Vagina (tissue), 2 donors: ENCODE measurements at regions not wholly inside any gene's neighbourhood (a gene's known extent, or its start where the extent isn't known, plus 50 kb on each side); places are given as distances from the start of the nearest gene placed in this dataset.

ENCODE experiments used
- DNase-seq, 2 donors: peaks; one replicate each; pipeline ENCODE4 v3.0.0-alpha.2; 2017; ENCODE audit errors: extremely low spot score in 2 of 2
- H3K27ac ChIP-seq: fragments of 200-600 bp; sonication (generic); one replicate; pipeline ENCODE4 v1.5.1; 2019
- H3K27me3 ChIP-seq: fragments of 200-600 bp; sonication (generic); one replicate; pipeline ENCODE4 v1.5.1; 2019
- H3K36me3 ChIP-seq, 2 donors: fragments of 200-600 bp; sonication (generic); one replicate each; pipeline ENCODE4 v1.5.1; 2017 to 2019
- H3K4me1 ChIP-seq: fragments of 200-600 bp; sonication (generic); one replicate; pipeline ENCODE4 v1.5.1; 2019
- H3K4me3 ChIP-seq, 2 donors: fragments of 200-600 bp; sonication (generic); 1 replicate in 1 of 2; 2 replicates in 1 of 2; pipeline ENCODE4 v1.5.1; 2016 to 2019
- H3K9me3 ChIP-seq: fragments of 200-600 bp; sonication (generic); one replicate; pipeline ENCODE4 v1.5.1; 2019
- POLR2A ChIP-seq, 2 donors: fragments of 450-650 bp; IDR thresholded peaks; one replicate each; pipeline ENCODE4 v1.6.1; 2017; ENCODE audit warnings: antibody characterized with exemption in 2 of 2, mild to moderate bottlenecking in 2 of 2, moderate library complexity in 2 of 2
- POLR2AphosphoS5 ChIP-seq, 2 donors: sonication (generic); formaldehyde crosslinking; IDR thresholded peaks; one replicate each; pipeline ENCODE4 v1.9.0; 2017; ENCODE audit warnings: antibody characterized with exemption in 2 of 2, mild to moderate bottlenecking in 2 of 2, low read depth in 1 of 2; ENCODE audit not compliant: insufficient read depth in 1 of 2
- intact Hi-C: fragments of 100-400 bp; cut with DNase I; formaldehyde crosslinking; loops from one replicate; pipeline ENCODE4 v1.15.1; 2023
- TF ChIP-seq, protein P1 (sequence below), 3 experiments: fragments of 450-650 bp in 2 of 3; fragments of 200-600 bp in 1 of 3; sonication (generic) in 1 of 3; IDR thresholded peaks; one replicate each; pipeline ENCODE4 v1.5.1; 2017 to 2019; ENCODE audit warnings: antibody characterized with exemption in 3 of 3, mild to moderate bottlenecking in 2 of 3, moderate library complexity in 2 of 3

DNA sequence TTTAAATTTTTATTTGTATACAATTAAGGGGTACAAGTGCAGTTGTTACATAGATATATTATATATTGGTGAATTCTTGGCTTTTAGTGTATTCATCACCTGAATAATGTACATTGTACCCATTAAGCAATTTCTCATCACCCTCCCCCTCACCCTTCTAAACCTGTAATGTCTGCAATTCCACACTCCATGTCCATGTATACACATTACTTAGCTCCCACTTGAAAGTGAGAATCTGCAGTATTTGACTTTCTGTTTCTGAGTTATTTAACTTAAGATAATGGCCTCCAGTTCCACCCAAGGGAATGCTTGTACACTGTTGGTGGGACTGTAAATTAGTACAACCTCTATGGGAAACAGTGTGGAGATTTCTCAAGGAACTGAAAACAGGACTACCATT lies 383.2 kb upstream of the KCNMB2 start:
- Histone ChIP-seq H3K27ac (no peak overlapping the region), H3K36me3 (no peaks in the 10 kb centered on the region), H3K27me3 (no peaks in the 10 kb centered on the region), H3K4me1 (no peaks in the 10 kb centered on the region), H3K9me3 (no peaks in the 10 kb centered on the region), H3K4me3 (no peak overlapping the region)
- DNase-seq = no peak
- intact Hi-C loops = no loop called here
- no peak for TF ChIP-seq POLR2AphosphoS5 (IDR thresholded peaks at IDR 0.05; ENCODE audit: insufficient read depth in 1 of 2, low read depth in 1 of 2)
- no peak for TF ChIP-seq POLR2A (IDR thresholded peaks at IDR 0.05)
- TF ChIP-seq, protein P1, sequence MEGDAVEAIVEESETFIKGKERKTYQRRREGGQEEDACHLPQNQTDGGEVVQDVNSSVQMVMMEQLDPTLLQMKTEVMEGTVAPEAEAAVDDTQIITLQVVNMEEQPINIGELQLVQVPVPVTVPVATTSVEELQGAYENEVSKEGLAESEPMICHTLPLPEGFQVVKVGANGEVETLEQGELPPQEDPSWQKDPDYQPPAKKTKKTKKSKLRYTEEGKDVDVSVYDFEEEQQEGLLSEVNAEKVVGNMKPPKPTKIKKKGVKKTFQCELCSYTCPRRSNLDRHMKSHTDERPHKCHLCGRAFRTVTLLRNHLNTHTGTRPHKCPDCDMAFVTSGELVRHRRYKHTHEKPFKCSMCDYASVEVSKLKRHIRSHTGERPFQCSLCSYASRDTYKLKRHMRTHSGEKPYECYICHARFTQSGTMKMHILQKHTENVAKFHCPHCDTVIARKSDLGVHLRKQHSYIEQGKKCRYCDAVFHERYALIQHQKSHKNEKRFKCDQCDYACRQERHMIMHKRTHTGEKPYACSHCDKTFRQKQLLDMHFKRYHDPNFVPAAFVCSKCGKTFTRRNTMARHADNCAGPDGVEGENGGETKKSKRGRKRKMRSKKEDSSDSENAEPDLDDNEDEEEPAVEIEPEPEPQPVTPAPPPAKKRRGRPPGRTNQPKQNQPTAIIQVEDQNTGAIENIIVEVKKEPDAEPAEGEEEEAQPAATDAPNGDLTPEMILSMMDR (IDR thresholded peaks at IDR 0.05) = no peak

DNA sequence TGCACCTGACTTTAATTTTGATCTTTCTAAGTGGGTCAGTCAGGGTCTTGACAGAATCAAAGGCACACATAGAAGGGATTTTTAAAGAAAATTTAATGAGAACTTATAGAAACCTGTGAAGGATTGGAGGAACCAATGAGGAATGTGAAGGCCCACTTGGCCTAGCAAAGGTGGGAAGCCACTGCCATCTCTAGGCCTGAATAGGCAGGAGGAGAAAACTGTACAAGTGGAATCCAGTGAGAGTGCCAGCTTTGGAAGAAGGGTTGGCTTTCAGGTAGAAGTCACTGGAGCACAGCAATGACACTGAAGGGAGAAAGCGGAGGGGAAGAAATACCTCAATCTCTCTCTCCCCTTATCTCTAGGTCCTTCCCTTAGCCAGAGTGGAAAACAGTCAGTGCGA lies 380.7 kb upstream of the KCNMB2 start:
- H3K9me3 ChIP-seq = no peaks in the 10 kb centered on the region
- H3K36me3 ChIP-seq = no peaks in the 10 kb centered on the region
- no peak for TF ChIP-seq POLR2AphosphoS5 (IDR thresholded peaks at IDR 0.05; ENCODE audit: insufficient read depth in 1 of 2, low read depth in 1 of 2)
- no peak for TF ChIP-seq POLR2A (IDR thresholded peaks at IDR 0.05)
- TF ChIP-seq, protein P1 (IDR thresholded peaks at IDR 0.05) = no peak
- H3K4me3 ChIP-seq = no peak overlapping the region
- no peaks in the 10 kb centered on the region for H3K4me1 ChIP-seq
- H3K27me3 ChIP-seq = no peaks in the 10 kb centered on the region
- intact Hi-C loops = no loop called here
- no peak overlapping the region for H3K27ac ChIP-seq
- DNase-seq = no peak

DNA sequence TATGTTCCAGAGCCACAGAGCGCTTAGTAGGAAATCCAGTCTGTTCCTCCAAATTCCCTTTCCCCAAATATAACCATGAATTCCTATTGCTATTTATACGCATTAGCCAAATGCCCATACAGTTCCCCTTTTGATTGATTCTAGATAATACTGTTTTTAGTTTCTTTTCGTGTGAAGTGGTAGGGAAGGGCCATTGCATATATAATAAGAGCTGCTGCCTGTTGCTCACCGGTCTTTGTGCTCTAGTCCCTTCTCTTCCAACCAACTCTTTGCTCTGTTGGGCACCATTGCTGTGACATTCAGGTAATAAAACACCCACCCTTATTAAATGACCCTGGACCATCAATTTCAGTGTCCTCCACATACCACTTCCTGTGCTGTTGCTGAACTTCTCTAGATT lies 379.9 kb upstream of the KCNMB2 start:
- H3K27ac ChIP-seq = no peak overlapping the region
- H3K4me3 ChIP-seq = no peak overlapping the region
- no peaks in the 10 kb centered on the region for H3K36me3 ChIP-seq
- no peaks in the 10 kb centered on the region for H3K9me3 ChIP-seq
- DNase-seq = no peak
- H3K27me3 ChIP-seq = no peaks in the 10 kb centered on the region
- TF ChIP-seq, protein P1 (IDR thresholded peaks at IDR 0.05) = no peak
- TF ChIP-seq POLR2AphosphoS5 (IDR thresholded peaks at IDR 0.05; ENCODE audit: insufficient read depth in 1 of 2, low read depth in 1 of 2) (no peak), POLR2A (IDR thresholded peaks at IDR 0.05) (no peak)
- intact Hi-C loops = no loop called here
- H3K4me1 ChIP-seq = no peaks in the 10 kb centered on the region

DNA sequence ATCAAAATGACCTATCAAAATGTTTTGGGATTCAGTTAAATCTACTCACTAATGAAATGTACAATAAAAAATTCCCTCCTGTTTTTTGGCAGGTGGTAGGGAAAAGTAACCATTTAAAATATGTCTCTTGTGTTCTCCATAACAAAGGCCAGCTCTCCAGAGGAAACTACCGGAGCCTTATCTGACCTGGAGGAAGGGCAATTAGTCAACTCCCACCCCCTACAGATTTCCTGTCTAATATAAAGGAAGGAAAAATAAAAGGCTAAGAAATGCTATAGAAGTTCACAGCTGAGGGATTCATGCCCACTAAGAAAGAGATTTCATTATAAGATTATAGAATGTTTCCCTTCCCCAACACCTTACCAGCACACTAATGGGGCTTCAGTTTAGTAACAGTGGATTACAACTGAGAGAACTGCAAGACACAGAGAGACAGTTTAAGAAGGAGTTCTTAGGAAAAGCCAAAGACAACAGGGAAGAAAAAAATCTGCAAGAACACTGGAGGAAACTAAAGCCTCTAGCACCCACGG lies 376.5 kb upstream of the KCNMB2 start:
- TF ChIP-seq, protein P1 (IDR thresholded peaks at IDR 0.05) = no peak
- intact Hi-C loops = no loop called here

DNA sequence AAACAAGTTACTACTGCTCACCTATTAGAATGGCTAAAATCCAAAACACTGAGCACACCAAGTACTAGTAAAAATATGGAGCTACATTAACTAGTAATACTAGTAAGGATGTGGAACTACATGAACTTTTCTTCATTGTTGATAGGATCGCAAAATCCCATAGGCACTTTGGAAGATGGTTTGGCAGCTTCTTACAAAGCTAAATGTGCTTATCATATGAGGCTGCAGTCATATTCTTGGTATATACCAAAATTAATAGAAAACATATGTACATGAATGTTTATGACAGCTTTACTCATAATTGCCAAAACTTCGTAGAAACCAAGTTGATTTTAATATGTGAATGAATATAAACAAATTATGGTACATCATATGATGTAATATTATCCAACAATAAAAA lies 366.8 kb upstream of the KCNMB2 start:
- TF ChIP-seq POLR2AphosphoS5 (IDR thresholded peaks at IDR 0.05; ENCODE audit: insufficient read depth in 1 of 2, low read depth in 1 of 2) = no peak
- no peak for TF ChIP-seq POLR2A (IDR thresholded peaks at IDR 0.05)
- TF ChIP-seq, protein P1 (IDR thresholded peaks at IDR 0.05) = no peak
- Histone ChIP-seq H3K9me3 (no peaks in the 10 kb centered on the region), H3K27me3 (no peaks in the 10 kb centered on the region), H3K4me1 (no peaks in the 10 kb centered on the region), H3K4me3 (no peak overlapping the region), H3K27ac (no peak overlapping the region), H3K36me3 (no peaks in the 10 kb centered on the region)
- intact Hi-C loops = no loop called here
- no peak for DNase-seq

More for the DNA sequence above, 376.5 kb upstream of the KCNMB2 start:
- no peaks in the 10 kb centered on the region for H3K9me3 ChIP-seq
- no peak overlapping the region for H3K27ac ChIP-seq
- no peaks in the 10 kb centered on the region for H3K36me3 ChIP-seq
- no peak overlapping the region for H3K4me3 ChIP-seq
- H3K4me1 ChIP-seq = no peaks in the 10 kb centered on the region
- DNase-seq = no peak
- no peaks in the 10 kb centered on the region for H3K27me3 ChIP-seq
